ENCODE measurements at regions not wholly inside any gene's neighbourhood (a gene's known extent, or its start where the extent isn't known, plus 50 kb on each side); places are given as distances from the start of the nearest gene placed in this dataset.
"Not testable (repeated sequence)": the region's sequence is repeated elsewhere in the genome, so short reads cannot be mapped to it uniquely, and the experiment has no call there.

DNA sequence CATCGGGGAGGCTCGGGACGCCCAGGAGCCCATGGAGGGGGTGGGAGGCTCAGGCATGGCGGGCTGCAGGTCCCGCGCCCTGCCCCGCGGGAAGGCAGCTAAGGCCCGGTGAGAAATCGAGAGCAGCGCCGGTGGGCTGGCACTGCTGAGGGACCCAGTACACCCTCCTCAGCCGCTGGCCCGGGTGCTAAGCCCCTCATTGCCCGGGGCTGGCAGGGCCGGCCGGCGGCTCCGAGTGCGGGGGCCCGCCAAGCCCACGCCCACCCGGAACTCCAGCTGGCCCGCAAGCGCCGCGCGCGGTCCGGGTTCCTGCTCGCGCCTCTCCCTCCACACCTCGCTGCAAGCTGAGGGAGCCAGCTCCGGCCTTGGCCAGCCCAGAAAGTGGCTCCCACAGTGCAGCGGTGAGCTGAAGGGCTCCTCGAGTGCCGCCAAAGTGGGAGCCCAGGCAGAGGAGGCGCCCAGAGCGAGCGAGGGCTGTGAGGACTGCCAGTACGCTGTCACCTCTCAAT is 195.0 kb upstream of the PIK3R1 start:
- not testable (repeated sequence) for DNase-seq

- DNase-seq = no peak
Measured at GRCh38 chr5:68015381-68016302, 199.9 kb upstream of the PIK3R1 start.

DNA sequence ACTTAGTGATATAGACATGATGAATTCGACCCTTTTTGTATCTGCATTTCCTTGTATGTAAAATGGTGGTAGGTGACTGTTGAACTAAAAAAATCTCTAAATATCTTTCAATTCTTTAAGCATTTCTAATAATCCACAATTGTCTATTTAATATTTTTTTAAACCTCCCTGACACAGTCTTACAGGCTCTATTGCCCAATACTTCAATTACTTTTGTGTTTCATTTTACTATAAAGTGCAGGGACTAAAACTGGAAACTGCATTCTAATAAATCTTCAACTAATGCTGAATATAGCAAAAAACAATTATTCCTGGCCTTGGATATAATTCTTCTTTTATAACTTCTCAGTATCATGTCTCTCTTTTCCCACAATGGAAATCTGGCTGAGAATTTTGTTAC is 202.7 kb upstream of the PIK3R1 start:
- DNase-seq = no peak

DNA sequence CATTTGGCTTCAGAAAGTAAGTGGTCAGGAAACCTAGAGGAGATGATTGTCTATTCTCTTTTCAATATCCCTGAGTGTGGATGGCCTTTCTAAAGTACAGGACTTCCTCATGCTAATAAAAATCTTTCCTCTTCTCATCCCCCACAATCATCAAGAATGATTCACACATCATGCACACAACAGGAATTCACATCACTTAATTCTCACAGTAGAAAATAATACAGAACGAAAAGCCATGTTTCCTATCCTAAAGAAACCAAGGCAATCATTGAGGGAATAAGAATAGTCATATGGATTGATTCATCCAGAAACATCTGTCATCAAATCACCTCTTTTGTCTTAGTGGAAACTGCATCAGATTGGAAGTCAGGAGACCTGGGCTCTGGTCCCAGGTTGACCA is 203.1 kb upstream of the PIK3R1 start:
- DNase-seq = no peak

GRCh38 chr5:68011801-68012200 is 203.8 kb upstream of the PIK3R1 start:
- no peak for DNase-seq

GRCh38 chr5:68011259-68011760 is 204.2 kb upstream of the PIK3R1 start:
- no peak for DNase-seq

- DNase-seq = no peak
Measured at GRCh38 chr5:68010740-68011139, 204.8 kb upstream of the PIK3R1 start.

DNA sequence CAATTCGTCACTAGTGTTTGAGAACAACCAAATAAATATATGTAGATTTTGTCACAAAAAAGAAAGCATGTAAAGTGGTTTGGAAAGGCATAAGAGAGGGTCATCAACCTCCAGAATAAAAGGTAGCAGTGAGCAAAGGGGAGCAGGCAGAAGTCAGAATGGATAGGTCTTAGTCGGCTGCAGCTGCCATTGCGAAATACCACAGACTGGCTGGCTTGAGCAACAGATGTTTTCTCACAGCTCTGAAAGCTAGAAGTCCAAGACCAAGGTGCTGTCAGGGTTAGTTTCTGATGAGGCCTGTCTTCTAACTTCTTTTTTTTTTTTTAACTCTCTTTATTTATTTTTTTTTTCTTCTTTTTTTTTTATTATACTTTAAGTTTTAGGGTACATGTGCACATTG is 208.1 kb upstream of the PIK3R1 start:
- peak; percentile 79 for DNase-seq

DNA sequence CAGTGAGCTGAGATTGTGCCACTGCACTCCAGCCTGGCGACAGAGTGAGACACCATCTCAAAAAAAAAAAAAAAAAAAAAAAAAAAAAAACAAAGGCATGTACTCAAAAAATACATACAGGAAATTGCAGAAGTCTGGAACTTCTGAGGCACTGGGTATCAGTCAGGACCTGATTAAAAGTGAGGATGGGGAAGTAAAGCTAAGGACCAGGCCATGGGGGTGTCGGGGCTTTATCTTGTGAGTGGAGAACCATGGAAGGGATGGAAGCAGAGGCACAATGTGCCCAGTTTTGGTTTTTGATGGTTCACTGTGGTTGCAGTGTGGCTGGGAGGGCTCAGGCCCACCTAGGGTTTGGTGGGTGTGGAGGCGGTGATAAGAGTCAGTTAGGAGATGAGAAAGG is 212.7 kb upstream of the PIK3R1 start:
- DNase-seq = peak; percentile 77

GRCh38 chr5:68000805-68001204 is 214.8 kb upstream of the PIK3R1 start:
- DNase-seq = no peak

DNA sequence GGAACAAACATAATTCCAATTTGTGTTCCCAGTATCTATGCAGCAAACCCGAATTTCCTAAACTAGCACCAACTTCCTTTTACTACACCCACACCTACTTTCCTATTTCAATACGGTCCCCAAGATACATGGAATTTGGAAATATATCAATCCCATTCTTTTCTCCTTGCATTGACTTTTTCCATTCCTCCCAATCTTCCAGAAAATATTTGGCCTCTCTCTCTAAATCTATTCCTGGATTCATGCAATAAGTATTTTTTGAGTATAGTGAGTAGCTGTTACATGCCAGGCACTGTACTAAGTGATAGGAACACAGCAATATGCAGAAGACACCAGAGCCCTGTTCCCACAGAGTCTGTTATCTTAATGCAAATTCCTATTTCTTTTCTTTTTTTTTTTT is 216.2 kb upstream of the PIK3R1 start:
- no peak for DNase-seq

DNA sequence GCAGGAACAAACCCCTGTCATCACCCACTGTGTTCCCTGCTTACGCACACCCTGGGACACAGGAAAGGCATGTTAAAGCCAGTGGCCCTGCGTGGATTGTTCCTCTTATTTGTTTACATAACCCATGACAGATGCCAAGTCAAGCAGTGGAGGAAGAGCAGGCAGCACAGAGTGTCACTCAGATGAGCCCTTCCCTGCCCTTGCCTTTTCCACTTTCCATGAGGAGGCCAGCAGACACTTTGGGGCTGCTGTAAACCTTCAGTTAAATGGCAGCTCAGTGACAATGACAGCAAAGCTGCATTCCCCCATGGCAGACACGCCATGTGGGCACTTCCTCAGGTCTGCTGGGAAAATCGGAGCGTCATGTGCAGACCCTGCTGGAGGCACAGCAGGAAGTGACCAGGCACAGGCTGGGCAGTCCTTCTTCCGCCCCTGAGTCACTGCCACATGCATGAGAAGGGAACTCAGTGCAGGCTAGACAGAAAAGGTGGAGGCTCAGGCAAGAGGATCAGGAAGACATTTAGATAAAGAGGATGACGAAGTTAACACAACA is 216.8 kb upstream of the PIK3R1 start:
- DNase-seq = peak; percentile 96

DNA sequence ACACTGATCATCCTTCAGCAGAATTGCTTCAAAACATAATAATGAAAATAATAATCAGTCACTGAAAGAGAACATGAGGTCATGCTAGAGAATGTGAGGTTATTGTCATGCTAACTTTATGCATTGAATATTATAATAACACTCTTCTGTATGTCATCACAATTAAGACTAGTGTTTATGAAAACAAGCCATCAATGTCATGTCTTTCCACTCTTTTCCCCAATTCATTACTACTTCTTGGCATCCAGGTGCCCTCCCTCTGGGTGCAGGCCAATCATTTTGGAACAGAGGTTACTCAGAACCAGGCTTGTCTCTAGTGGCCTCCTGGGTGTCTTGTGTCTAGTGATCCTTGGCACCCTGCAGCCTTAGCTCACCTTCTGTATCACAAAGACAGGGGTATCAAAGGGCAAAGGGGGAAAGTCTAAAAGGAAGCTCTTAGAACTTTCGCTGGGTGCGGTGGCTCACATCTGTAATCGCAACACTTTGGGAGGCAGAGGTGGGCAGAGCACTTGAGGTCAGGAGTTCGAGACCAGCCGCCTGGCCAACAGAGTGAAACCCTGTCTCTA is 217.6 kb upstream of the PIK3R1 start:
- no peak for DNase-seq

DNA sequence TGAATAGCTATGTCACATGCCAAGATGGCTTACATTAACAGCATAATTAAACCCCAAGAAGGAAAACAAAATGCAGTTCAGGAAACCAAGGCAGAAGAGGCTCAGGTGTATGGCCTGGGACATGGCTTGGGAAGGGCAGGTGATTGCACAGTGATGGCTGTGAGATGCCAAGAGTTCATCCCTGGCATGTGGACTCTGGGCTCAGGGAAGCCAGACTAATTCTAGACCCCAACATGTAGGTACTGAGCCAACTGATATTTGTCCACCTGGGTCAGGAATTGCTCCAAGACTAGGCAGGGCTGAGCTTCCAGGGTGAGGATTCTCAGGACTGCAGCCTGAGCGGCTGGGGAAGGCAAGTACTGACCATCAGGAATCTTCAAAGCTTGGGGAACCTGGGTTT is 218.4 kb upstream of the PIK3R1 start:
- no peak for DNase-seq

DNA sequence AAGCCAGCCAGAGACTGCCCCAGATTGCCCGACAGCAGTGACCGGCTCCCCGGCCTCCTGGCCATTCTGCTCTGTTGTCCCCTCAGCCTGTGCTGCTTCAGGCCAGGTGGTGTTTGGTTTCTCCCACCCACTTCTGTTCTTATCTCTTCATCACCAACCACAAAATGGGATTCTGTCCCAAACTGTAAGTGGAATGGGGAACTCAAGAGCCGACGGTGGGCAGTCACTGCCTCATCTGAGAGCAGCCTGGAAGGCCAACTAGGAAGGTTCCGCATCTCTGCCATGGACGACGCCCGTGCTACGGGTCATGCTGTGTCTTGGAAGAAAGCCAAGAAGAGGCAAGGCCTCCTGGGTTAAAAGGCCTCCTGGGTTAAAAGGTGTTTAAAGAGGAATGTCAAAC is 219.0 kb upstream of the PIK3R1 start:
- DNase-seq = no peak

GRCh38 chr5:67992923-67993322 is 222.6 kb upstream of the PIK3R1 start:
- no peak for DNase-seq

GRCh38 chr5:67989456-67989855 is 226.1 kb upstream of the PIK3R1 start:
- peak; percentile 38 for DNase-seq

DNA sequence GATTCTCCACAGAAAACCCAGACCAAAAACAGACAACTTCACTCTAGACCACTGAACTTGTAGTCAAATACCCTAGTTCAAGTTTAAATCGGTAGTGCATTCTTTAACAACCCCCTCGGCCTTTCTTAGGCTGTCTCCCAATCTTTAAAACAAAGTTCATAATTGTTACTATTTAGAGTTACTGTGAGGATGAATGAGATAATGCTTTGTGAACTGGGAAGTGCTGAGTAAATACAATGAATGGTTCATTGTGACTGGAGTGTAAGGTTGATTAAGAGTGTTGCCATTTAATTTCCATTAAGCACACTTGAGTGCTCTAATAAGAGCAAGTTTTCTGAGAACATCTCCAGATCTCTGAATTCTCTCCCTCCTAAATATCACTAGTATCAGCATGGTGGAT is 228.8 kb upstream of the PIK3R1 start:
- DNase-seq = no peak

GRCh38 chr5:67985686-67986387 is 229.7 kb upstream of the PIK3R1 start:
- DNase-seq = no peak

- no peak for DNase-seq
Measured at GRCh38 chr5:67984546-67984945, 231.0 kb upstream of the PIK3R1 start.

DNA sequence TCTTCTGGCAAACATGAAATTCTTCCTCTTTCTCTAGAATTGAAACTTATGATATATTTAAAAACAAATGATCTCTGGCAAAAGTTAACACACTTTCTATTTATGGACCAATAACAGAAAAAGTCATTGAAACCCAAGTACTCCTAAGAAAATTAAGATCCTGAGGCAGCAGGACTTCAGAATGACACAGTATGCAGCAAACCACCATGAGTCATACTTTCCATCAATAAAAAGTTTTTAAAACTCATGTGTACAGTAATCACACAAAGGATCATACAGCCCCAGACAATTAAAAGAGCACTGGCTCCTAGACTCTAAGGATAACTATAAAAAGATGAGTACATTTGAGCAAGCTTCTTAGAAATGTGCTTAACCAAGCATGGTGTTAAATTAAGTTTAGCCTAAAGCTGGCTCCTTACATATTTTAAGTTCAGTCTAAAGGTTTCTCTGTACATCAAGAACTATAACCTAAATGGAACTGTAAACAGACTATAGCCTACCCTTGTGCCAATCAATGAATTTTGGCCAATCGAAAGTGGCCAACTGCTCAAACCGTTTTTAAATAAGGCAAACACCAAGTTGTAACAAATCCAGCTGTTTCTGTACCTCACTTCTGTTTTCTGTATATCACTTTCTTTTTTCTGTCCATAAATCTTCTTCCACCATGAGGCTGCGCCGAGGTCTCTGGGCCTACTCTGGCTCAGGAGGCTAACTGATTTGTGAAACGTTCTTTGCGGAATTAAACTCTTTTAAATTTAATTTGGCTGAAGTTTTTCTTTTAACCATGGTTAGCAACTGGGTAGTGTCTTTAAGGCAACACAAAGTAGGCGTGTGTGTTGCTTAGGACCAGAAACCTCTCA is 232.1 kb upstream of the PIK3R1 start:
- peak; percentile 87 for DNase-seq

GRCh38 chr5:67982160-67982559 is 233.4 kb upstream of the PIK3R1 start:
- DNase-seq = not testable (repeated sequence)

Measured in suppressor macrophage treated with lipopolysaccharide for 4 hours (primary cell).